Motor neuron (in vitro differentiated cells): ENCODE measurements at regions not wholly inside any gene's neighbourhood (a gene's known extent, or its start where the extent isn't known, plus 50 kb on each side); places are given as distances from the start of the nearest gene placed in this dataset.

Experiments used
- ATAC-seq, 8 experiments: fragments of 200-7000 bp; cut with Tn5 transposase; replicated peaks in 6 of 8; 2 replicates each; pipeline ENCODE4 v1.8.0; 2021; ENCODE audit warnings: mild to moderate bottlenecking in 8 of 8, moderate library complexity in 8 of 8
- H3K27ac ChIP-seq, 2 donors: fragments of 250-450 bp; sonication (Bioruptor Pico); 2 replicates each; pipeline ENCODE4 v1.9.0; 2021; ENCODE audit warnings: antibody characterized with exemption in 2 of 2, mild to moderate bottlenecking in 2 of 2, moderate library complexity in 1 of 2
- H3K4me1 ChIP-seq, 2 donors: fragments of 250-450 bp; sonication (Bioruptor Pico); replicated peaks in 1 of 2; 2 replicates each; pipeline ENCODE4 v1.6.1; 2021; ENCODE audit warnings: antibody characterized with exemption in 2 of 2, mild to moderate bottlenecking in 2 of 2, moderate library complexity in 1 of 2
- H3K4me3 ChIP-seq, 5 donors: fragments of 250-450 bp; sonication (Bioruptor Pico); 2 replicates each; pipeline ENCODE4 v1.9.0; 2021; ENCODE audit warnings: antibody characterized with exemption in 5 of 5, mild to moderate bottlenecking in 5 of 5, moderate library complexity in 4 of 5
- WGBS, 10 experiments: fragments of 450-650 bp; shearing (Covaris generic); methylation state at CpG; one replicate each; pipeline ENCODE4 v1.0.0; 2022; 5-methylcytosine and 5-hydroxymethylcytosine counted together
- in situ Hi-C, 9 experiments: fragments of 400-800 bp; cut with MboI; loops; one replicate each; pipeline ENCODE4 v1.15.0; 2021; ENCODE audit warnings: low sequenced_read_pairs in 9 of 9, low pct_unique_long_range_greater_than_20kb in 2 of 9; ENCODE audit not compliant: unreplicated experiment in 9 of 9

DNA sequence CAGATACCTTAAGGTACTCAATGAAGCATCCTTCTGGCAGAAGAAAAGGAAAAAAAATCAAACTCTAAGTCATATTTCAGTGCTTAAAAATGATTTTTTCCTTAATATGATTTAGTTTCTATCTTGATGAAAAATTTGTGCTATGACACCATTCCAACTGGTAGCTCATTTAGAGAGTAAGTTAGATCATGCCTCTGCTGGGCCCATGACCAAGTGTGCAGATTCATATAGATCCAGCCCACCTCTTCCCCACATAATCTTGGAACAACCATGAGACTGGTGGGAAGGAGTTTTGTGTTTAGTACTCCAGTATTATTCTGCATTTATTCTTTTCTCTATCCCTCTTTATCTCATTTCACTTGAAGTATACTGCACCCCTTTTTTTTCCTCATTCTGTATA is 908.3 kb downstream of the KCNMA1 start:
- in situ Hi-C loops, result no loop called here
- Histone ChIP-seq H3K4me1 (peaks cover 30 to 35% of the 10 kb centered on the region in 2 donors), H3K27ac (no peak overlapping the region), H3K4me3 (no peak overlapping the region)
- peak in 2 of 8 experiments; percentile 1 to 3 for ATAC-seq

DNA sequence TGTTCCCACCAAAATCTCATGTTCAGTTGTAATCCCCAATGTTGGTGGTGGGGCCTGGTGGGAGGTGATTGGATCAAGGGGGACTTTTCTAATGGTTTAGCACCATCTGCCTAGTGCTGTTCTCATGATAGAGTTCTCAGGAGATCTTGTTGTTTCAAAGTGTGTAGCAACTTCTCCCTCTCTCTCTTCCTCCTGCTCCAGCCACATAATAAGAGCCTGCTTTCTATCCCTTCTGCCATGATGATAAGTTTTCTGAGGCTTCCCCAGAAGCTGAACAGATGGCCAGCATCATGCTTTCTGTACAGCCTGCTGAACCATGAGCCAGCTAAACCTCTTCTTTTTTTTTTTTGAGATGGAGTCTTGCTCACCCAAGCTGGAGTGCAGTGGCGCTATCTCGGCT is 910.6 kb downstream of the KCNMA1 start:
- ATAC-seq, result no peak

DNA sequence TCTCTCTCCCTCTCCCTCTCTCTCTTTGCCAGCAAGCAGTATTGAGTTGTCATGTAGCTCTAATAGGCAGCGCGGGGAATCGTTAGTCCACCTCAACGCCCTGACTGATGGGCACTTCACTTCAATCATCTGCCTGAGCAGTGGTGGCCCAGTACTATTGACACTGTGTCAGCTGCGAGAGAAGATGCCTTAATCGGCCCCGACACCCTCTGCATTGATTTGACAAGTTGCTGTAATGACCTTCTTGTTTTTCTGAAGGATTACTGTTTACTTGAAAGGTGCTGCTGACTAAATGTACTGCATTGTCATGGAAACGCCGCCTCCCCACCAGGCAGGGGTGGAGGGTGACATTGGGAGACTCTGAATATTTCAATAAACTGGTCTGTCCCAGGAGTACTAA is 913.8 kb downstream of the KCNMA1 start:
- Histone ChIP-seq H3K4me3 (no peak overlapping the region), H3K4me1 (peaks cover 26 to 27% of the 10 kb centered on the region in 2 donors), H3K27ac (peak overlapping the region in 1 of 2 donors; percentile 56)
- WGBS, 10 experiments, result 0 to 87% (median 46%) methylated on average over 1 to 9 of the region's 9 CpGs
- ATAC-seq, result peak in 5 of 8 experiments; percentile 82 to 94 (median 93)
- in situ Hi-C loops, result no loop called here

More for the DNA sequence above, 910.6 kb downstream of the KCNMA1 start:
- in situ Hi-C loops, result no loop called here
- 72 to 100% (median 77%) methylated on average over 1 to 2 of the region's 2 CpGs; no CpG with 5 or more reads in 4 of the 10 experiments for WGBS, 10 experiments
- Histone ChIP-seq H3K27ac (no peak overlapping the region), H3K4me3 (no peak overlapping the region), H3K4me1 (peaks cover 44 to 48% of the 10 kb centered on the region in 2 donors)

- WGBS, 10 experiments, result 65 to 100% (median 90%) methylated on average over 1 of the region's 1 CpG; no CpG with 5 or more reads in 1 of the 10 experiments
- in situ Hi-C loops, result no loop called here
- Histone ChIP-seq H3K4me1 (peaks cover 22 to 24% of the 10 kb centered on the region in 2 donors), H3K4me3 (no peak overlapping the region), H3K27ac (no peak overlapping the region)
- ATAC-seq, result no peak
These were observed 915.6 kb downstream of the KCNMA1 start for GRCh38 chr10:76721891-76722505.

GRCh38 chr10:76719006-76719405 is 918.6 kb downstream of the KCNMA1 start:
- ATAC-seq, result no peak
- Histone ChIP-seq H3K4me3 (no peak overlapping the region), H3K4me1 (peaks cover 18 to 19% of the 10 kb centered on the region in 2 donors), H3K27ac (no peak overlapping the region)
- in situ Hi-C loops, result no loop called here
- WGBS, 10 experiments, result 28 to 100% (median 66%) methylated on average over 1 to 4 of the region's 4 CpGs; no CpG with 5 or more reads in 1 of the 10 experiments

DNA sequence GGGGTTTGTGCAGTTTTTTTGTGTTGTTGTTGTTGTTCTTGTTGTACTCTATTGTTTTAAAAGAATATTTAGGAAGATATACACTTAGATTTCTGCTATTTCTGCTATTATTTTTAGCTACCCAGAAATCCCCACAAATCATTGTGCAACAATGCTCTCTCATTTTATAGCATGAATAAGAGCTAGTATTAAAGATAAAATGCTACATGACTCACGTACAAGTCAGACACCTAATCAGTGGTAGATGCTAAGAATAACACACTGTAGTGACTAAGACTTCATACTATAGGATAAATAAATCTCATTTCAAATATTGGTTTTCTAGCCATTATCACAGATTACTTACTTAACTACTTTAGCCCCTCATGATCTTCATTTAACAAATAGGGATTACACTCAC is 920.5 kb downstream of the KCNMA1 start:
- H3K4me1 ChIP-seq, result peaks cover 0 to under 1% of the 10 kb centered on the region in 2 donors
- 0 to 88% (median 21%) methylated on average over 1 of the region's 1 CpG; no CpG with 5 or more reads in 2 of the 10 experiments for WGBS, 10 experiments
- no peak overlapping the region for H3K27ac ChIP-seq

DNA sequence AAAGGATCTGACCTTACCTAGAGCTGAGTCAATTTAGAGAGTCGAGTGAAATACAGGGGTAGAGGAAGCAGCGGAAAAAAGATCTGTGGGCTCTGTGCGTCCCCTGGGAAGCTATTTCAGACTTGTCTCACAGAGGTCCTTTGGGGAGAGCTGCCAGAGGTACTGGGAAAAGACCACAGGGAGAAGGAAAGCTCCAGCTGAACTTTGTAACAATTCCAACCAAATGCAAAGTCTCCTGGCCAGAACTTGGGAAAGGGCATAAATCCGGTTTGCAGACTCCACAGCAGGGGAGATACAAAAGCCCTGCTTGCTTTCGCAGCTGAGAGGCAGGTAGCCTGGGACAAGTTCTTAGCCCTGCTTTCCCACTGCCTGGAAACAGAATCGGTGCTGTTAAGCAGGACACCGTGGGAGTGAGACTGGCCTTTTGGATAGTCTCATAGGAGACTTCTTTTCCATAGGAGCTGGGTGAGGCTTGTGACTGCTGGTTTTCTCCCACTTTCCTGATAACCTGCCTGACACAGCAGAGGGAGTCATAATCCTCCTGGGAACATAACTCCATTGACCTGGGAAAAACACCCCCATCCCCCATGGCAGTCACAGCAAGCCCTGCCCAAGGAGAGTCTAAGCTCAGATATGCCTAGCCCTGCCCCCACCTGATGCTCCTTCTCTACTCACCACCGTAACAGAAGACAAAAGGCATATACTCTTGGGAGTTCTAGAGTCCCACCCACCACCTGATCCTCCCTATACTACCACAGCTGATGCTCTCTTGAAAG is 926.2 kb downstream of the KCNMA1 start:
- WGBS, 10 experiments, result 51 to 100% (median 74%) methylated on average over 1 to 5 of the region's 8 CpGs; no CpG with 5 or more reads in 3 of the 10 experiments
- Histone ChIP-seq H3K27ac (no peak overlapping the region), H3K4me3 (no peak overlapping the region), H3K4me1 (no peaks in the 10 kb centered on the region)
- no peak for ATAC-seq
- in situ Hi-C loops, result no loop called here

More for the DNA sequence above, 920.5 kb downstream of the KCNMA1 start:
- peak in 4 of 8 experiments; percentile 38 to 85 (median 60) for ATAC-seq
- in situ Hi-C loops, result no loop called here
- H3K4me3 ChIP-seq, result no peak overlapping the region

GRCh38 chr10:76700241-76700640 is 937.4 kb downstream of the KCNMA1 start:
- ATAC-seq, result no peak
- in situ Hi-C loops, result no loop called here
- no peak overlapping the region for H3K27ac ChIP-seq
- WGBS, 10 experiments, result 75 to 100% (median 91%) methylated on average over 1 of the region's 1 CpG; no CpG with 5 or more reads in 1 of the 10 experiments
- no peak overlapping the region for H3K4me3 ChIP-seq
- no peaks in the 10 kb centered on the region for H3K4me1 ChIP-seq

- ATAC-seq, result no peak
- Histone ChIP-seq H3K27ac (no peak overlapping the region), H3K4me3 (no peak overlapping the region), H3K4me1 (no peaks in the 10 kb centered on the region)
- in situ Hi-C loops, result no loop called here
These were observed 939.7 kb downstream of the KCNMA1 start for GRCh38 chr10:76697923-76698322.

DNA sequence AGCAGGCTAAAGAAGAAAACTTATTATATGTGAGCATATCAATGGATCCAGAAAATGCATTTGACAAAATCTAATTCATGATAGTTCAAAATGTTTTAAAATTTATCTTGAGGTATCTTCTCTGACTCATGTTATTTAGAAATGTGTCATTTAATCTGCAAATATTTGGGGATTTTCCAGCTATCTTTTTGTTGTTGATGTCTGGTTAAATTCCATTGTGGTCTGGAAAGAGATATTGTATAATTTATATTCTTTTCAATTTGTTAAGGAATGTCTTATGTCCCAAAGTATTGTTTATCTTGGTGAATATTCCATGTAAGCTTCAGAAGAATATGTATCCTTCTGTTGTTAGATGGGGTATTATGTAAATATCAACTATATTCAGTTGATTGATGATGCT is 942.5 kb downstream of the KCNMA1 start:
- ATAC-seq, result no peak
- no peaks in the 10 kb centered on the region for H3K4me1 ChIP-seq
- H3K27ac ChIP-seq, result no peak overlapping the region
- in situ Hi-C loops, result no loop called here
- no peak overlapping the region for H3K4me3 ChIP-seq

- no peak overlapping the region for H3K4me3 ChIP-seq
- in situ Hi-C loops, result no loop called here
- WGBS, 10 experiments, result 0 to 100% (median 62%) methylated on average over 2 to 5 of the region's 5 CpGs; no CpG with 5 or more reads in 1 of the 10 experiments
- H3K4me1 ChIP-seq, result no peaks in the 10 kb centered on the region
- no peak overlapping the region for H3K27ac ChIP-seq
- ATAC-seq, result no peak
These were observed 951.4 kb downstream of the KCNMA1 start for GRCh38 chr10:76686201-76686600.

- no peaks in the 10 kb centered on the region for H3K4me1 ChIP-seq
- no peak overlapping the region for H3K27ac ChIP-seq
- no peak for ATAC-seq
- in situ Hi-C loops, result no loop called here
- no peak overlapping the region for H3K4me3 ChIP-seq
- 38 to 100% (median 71%) methylated on average over 1 to 5 of the region's 5 CpGs; no CpG with 5 or more reads in 2 of the 10 experiments for WGBS, 10 experiments
These were observed 952.6 kb downstream of the KCNMA1 start for GRCh38 chr10:76684968-76685367.

DNA sequence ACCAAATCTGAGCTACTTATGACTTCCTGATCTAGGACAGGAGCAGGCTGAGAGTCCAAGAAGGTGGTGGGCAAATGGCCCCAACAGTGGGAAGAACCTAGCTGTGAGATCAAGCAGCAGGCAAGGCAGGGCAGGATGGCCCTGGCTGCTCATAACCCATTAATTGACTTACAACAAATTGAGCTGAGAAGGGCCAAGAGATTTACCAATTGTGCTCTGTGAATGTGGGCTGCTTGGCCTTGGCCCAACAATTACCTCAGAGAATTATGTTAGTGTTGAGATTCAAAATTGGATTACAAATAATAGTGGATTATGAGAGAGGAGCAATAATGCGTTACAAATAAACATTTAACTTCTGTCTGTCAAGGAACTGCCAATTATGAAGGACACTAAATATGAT is 956.5 kb downstream of the KCNMA1 start:
- in situ Hi-C loops, result no loop called here
- no peak overlapping the region for H3K4me3 ChIP-seq
- ATAC-seq, result peak in 1 of 8 experiments; percentile 78
- no peak overlapping the region for H3K27ac ChIP-seq
- 0 to 71% (median 14%) methylated on average over 1 of the region's 1 CpG; no CpG with 5 or more reads in 4 of the 10 experiments for WGBS, 10 experiments
- peaks cover 12 to 18% of the 10 kb centered on the region in 2 donors for H3K4me1 ChIP-seq
